HepG2 (cell line): ENCODE measurements at regions not wholly inside any gene's neighbourhood (a gene's known extent, or its start where the extent isn't known, plus 50 kb on each side); places are given as distances from the start of the nearest gene placed in this dataset.

Source experiments
- ATM ChIP-seq: fragments of 450-650 bp; IDR thresholded peaks from 2 replicates; pipeline ENCODE4 v1.7.1; 2017; ENCODE audit warnings: mild to moderate bottlenecking, borderline replicate concordance
- CBFB ChIP-seq: sonication (generic); formaldehyde crosslinking; IDR thresholded peaks from 2 replicates; pipeline ENCODE4 v1.4.0; 2020; ENCODE audit warnings: missing genetic modification reagents
- CHD2 ChIP-seq: IDR thresholded peaks from 2 replicates; pipeline ENCODE4 v1.6.1; 2011; ENCODE audit warnings: low read depth, low read length, improper control_type of control experiment
- KDM4B ChIP-seq: sonication (generic); formaldehyde crosslinking; IDR thresholded peaks from 2 replicates; pipeline ENCODE4 v1.4.0; 2020; ENCODE audit warnings: missing genetic modification reagents
- NFIB ChIP-seq: sonication (generic); formaldehyde crosslinking; IDR thresholded peaks from 2 replicates; pipeline ENCODE4 v1.9.0; 2021; ENCODE audit warnings: missing genetic modification reagents, mild to moderate bottlenecking, borderline replicate concordance
- SMC3 ChIP-seq: IDR thresholded peaks from 2 replicates; pipeline ENCODE4 v1.6.1; 2011; ENCODE audit warnings: low read length, improper control_type of control experiment
- ZNF33A ChIP-seq: sonication (generic); formaldehyde crosslinking; IDR thresholded peaks from 2 replicates; pipeline ENCODE4 v1.5.1; 2020; ENCODE audit warnings: missing genetic modification reagents, mild to moderate bottlenecking, moderate library complexity, borderline replicate concordance
- ZNF782 ChIP-seq: sonication (generic); formaldehyde crosslinking; IDR thresholded peaks from 2 replicates; pipeline ENCODE4 v1.4.0; 2020; ENCODE audit warnings: missing genetic modification reagents, mild to moderate bottlenecking, borderline replicate concordance
- TF ChIP-seq, protein P1 (sequence below): sonication (generic); formaldehyde crosslinking; IDR thresholded peaks from 2 replicates; pipeline ENCODE4 v1.4.0; 2020; ENCODE audit warnings: mild to moderate bottlenecking, missing genetic modification reagents
- TF ChIP-seq, protein P2 (sequence below), 2 experiments: sonication (generic) in 1 of 2; formaldehyde crosslinking in 1 of 2; IDR thresholded peaks; 2 replicates each; pipeline versions ENCODE4 v1.5.1 to v1.6.1; 2011 to 2020; ENCODE audit warnings: borderline replicate concordance in 1 of 2, low read depth in 1 of 2, low read length in 1 of 2, mild to moderate bottlenecking in 1 of 2, missing genetic modification reagents in 1 of 2, moderate library complexity in 1 of 2
- TF ChIP-seq, protein P3 (sequence below): sonication (generic); formaldehyde crosslinking; IDR thresholded peaks from 2 replicates; pipeline ENCODE4 v1.5.1; 2020; ENCODE audit warnings: mild to moderate bottlenecking, missing genetic modification reagents, moderate library complexity
- TF ChIP-seq, protein P4 (sequence below): sonication (generic); formaldehyde crosslinking; IDR thresholded peaks from 2 replicates; pipeline ENCODE4 v1.4.0; 2020; ENCODE audit warnings: mild to moderate bottlenecking, missing genetic modification reagents

DNA sequence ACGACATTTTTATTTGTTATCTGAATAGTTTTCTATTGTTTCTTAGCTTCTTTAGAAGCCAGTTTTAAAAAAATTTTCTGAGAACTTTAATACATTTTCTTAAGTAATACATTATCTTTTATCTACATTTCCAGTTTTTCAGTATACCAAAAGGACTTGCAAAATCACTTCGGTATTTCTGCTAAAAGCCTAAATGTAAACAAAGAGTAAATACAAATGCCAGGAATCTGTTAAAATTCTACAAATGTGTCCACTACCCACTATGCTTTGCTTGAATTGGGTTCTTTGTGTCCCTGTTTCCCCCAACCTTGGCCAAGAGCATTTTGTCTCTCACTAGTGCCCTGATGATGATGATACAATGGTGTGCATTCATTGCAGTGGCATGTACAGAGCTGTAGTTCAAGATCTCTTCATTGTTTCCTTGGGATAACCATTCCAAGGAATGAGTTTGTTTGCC, 611.2 kb downstream of the NR2F1-AS1 start (continued):
- TF ChIP-seq, protein P1, sequence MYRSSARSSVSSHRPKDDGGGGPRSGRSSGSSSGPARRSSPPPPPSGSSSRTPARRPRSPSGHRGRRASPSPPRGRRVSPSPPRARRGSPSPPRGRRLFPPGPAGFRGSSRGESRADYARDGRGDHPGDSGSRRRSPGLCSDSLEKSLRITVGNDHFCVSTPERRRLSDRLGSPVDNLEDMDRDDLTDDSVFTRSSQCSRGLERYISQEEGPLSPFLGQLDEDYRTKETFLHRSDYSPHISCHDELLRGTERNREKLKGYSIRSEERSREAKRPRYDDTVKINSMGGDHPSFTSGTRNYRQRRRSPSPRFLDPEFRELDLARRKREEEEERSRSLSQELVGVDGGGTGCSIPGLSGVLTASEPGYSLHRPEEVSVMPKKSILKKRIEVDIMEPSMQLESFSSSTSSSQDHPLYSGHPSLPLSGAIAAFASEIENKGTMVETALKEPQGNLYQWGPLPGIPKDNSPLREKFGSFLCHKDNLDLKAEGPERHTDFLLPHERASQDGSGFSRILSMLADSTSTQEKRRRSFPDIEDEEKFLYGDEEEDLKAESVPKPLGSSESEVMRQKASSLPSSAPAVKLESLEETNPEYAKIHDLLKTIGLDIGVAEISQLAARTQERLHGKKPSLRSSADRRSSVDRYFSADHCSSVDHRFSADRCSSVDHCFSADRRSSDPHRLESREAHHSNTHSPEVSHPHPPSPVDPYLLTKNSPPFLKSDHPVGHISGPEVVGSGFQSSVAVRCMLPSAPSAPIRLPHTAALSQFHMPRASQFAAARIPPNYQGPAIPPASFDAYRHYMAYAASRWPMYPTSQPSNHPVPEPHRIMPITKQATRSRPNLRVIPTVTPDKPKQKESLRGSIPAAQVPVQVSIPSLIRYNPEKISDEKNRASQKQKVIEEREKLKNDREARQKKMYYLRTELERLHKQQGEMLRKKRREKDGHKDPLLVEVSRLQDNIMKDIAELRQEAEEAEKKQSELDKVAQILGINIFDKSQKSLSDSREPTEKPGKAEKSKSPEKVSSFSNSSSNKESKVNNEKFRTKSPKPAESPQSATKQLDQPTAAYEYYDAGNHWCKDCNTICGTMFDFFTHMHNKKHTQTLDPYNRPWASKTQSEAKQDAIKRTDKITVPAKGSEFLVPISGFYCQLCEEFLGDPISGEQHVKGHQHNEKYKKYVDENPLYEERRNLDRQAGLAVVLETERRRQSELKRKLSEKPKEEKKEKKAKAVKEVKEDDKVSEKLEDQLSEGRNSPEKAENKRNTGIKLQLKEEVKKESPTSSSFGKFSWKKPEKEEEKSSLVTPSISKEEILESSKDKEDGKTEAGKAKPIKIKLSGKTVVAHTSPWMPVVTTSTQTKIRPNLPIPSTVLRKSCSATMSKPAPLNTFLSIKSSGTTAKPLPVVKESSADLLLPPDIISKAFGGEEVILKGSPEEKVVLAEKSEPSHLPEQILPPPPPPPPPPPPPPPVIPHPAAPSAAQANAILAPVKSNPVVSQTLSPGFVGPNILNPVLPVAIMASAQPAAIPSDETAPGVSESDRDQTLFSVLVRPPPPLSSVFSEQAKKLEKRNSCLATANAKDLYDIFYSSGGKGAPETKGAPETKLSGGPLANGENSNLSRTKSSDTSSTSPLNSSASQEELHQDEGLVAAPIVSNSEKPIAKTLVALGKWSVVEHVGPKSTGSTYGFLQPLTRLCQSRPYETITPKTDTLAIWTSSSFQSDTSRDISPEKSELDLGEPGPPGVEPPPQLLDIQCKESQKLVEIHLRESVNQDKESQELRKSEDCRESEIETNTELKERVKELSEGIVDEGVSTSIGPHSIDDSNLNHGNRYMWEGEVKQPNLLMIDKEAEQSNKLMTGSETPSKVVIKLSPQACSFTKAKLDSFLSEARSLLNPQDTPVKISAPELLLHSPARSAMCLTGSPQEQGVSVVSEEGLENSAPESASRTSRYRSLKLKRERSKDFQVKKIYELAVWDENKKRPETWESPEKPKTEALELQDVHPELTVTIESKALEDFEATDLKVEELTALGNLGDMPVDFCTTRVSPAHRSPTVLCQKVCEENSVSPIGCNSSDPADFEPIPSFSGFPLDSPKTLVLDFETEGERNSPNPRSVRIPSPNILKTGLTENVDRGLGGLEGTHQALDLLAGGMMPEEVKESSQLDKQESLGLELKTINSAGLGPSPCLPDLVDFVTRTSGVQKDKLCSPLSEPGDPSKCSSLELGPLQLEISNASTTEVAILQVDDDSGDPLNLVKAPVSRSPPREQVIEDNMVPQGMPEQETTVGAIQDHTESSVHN = no peak
- TF ChIP-seq ATM (no peak), SMC3 (no peak), ZNF33A (no peak), NFIB (CRISPR knock-in tag) (no peak), CHD2 (no peak), KDM4B (CRISPR knock-in tag) (0 out of 2 replicates have a peak, but pooled peaks have one; percentile 38), CBFB (CRISPR knock-in tag) (no peak), ZNF782 (CRISPR knock-in tag) (no peak)
- TF ChIP-seq, protein P2, sequence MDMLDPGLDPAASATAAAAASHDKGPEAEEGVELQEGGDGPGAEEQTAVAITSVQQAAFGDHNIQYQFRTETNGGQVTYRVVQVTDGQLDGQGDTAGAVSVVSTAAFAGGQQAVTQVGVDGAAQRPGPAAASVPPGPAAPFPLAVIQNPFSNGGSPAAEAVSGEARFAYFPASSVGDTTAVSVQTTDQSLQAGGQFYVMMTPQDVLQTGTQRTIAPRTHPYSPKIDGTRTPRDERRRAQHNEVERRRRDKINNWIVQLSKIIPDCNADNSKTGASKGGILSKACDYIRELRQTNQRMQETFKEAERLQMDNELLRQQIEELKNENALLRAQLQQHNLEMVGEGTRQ (IDR thresholded peaks at IDR 0.05; ENCODE audit: low read depth, low read length) = no peak
- TF ChIP-seq, protein P2 (CRISPR knock-in tag; IDR thresholded peaks at IDR 0.05; ENCODE audit: borderline replicate concordance) = no peak
- TF ChIP-seq, protein P3, sequence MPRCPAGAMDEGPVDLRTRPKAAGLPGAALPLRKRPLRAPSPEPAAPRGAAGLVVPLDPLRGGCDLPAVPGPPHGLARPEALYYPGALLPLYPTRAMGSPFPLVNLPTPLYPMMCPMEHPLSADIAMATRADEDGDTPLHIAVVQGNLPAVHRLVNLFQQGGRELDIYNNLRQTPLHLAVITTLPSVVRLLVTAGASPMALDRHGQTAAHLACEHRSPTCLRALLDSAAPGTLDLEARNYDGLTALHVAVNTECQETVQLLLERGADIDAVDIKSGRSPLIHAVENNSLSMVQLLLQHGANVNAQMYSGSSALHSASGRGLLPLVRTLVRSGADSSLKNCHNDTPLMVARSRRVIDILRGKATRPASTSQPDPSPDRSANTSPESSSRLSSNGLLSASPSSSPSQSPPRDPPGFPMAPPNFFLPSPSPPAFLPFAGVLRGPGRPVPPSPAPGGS (CRISPR knock-in tag) = no peak
- TF ChIP-seq, protein P4, sequence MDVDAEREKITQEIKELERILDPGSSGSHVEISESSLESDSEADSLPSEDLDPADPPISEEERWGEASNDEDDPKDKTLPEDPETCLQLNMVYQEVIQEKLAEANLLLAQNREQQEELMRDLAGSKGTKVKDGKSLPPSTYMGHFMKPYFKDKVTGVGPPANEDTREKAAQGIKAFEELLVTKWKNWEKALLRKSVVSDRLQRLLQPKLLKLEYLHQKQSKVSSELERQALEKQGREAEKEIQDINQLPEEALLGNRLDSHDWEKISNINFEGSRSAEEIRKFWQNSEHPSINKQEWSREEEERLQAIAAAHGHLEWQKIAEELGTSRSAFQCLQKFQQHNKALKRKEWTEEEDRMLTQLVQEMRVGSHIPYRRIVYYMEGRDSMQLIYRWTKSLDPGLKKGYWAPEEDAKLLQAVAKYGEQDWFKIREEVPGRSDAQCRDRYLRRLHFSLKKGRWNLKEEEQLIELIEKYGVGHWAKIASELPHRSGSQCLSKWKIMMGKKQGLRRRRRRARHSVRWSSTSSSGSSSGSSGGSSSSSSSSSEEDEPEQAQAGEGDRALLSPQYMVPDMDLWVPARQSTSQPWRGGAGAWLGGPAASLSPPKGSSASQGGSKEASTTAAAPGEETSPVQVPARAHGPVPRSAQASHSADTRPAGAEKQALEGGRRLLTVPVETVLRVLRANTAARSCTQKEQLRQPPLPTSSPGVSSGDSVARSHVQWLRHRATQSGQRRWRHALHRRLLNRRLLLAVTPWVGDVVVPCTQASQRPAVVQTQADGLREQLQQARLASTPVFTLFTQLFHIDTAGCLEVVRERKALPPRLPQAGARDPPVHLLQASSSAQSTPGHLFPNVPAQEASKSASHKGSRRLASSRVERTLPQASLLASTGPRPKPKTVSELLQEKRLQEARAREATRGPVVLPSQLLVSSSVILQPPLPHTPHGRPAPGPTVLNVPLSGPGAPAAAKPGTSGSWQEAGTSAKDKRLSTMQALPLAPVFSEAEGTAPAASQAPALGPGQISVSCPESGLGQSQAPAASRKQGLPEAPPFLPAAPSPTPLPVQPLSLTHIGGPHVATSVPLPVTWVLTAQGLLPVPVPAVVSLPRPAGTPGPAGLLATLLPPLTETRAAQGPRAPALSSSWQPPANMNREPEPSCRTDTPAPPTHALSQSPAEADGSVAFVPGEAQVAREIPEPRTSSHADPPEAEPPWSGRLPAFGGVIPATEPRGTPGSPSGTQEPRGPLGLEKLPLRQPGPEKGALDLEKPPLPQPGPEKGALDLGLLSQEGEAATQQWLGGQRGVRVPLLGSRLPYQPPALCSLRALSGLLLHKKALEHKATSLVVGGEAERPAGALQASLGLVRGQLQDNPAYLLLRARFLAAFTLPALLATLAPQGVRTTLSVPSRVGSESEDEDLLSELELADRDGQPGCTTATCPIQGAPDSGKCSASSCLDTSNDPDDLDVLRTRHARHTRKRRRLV (CRISPR knock-in tag) = no peak
